Glutamatergic neuron (in vitro differentiated cells): ENCODE measurements at regions not wholly inside any gene's neighbourhood (a gene's known extent, or its start where the extent isn't known, plus 50 kb on each side); places are given as distances from the start of the nearest gene placed in this dataset.

Experiments used
- DNase-seq: peaks from one replicate; pipeline ENCODE4 v3.0.0; 2022
- H3K27ac Mint-ChIP-seq: one replicate; pipeline ENCODE4 v1.8.0; 2020; ENCODE audit warnings: mild to moderate bottlenecking, mixed read lengths, inconsistent platforms; ENCODE audit not compliant: unreplicated experiment
- H3K27me3 Mint-ChIP-seq: one replicate; pipeline ENCODE4 v1.8.0; 2020; ENCODE audit warnings: mild to moderate bottlenecking, moderate library complexity, mixed read lengths, inconsistent platforms; ENCODE audit not compliant: unreplicated experiment
- H3K36me3 Mint-ChIP-seq: one replicate; pipeline ENCODE4 v1.8.0; 2020; ENCODE audit warnings: mild to moderate bottlenecking, mixed read lengths, inconsistent platforms; ENCODE audit not compliant: unreplicated experiment
- H3K4me1 Mint-ChIP-seq: one replicate; pipeline ENCODE4 v1.8.0; 2020; ENCODE audit warnings: mild to moderate bottlenecking, low read depth, mixed read lengths, inconsistent platforms; ENCODE audit not compliant: unreplicated experiment
- H3K4me3 Mint-ChIP-seq: one replicate; pipeline ENCODE4 v1.8.0; 2020; ENCODE audit warnings: mild to moderate bottlenecking, mixed read lengths, inconsistent platforms; ENCODE audit not compliant: unreplicated experiment
- H3K9me3 Mint-ChIP-seq: one replicate; pipeline ENCODE4 v1.8.0; 2020; ENCODE audit warnings: mild to moderate bottlenecking, moderate library complexity, mixed read lengths, inconsistent platforms; ENCODE audit not compliant: unreplicated experiment
- CTCF ChIP-seq: fragments of 200-600 bp; sonication (generic); IDR thresholded peaks from one replicate; pipeline ENCODE4 v1.5.0; 2021; ENCODE audit not compliant: partially characterized antibody, unreplicated experiment

- H3K36me3 Mint-ChIP-seq, result peaks cover 5% of the 10 kb centered on the region
- H3K27me3 Mint-ChIP-seq, result no peaks in the 10 kb centered on the region
- DNase-seq, result no peak
- TF ChIP-seq CTCF, result no peak
- H3K27ac Mint-ChIP-seq, result no peak overlapping the region
- peaks cover 3% of the 10 kb centered on the region for H3K4me1 Mint-ChIP-seq
- H3K4me3 Mint-ChIP-seq, result no peak overlapping the region
- no peaks in the 10 kb centered on the region for H3K9me3 Mint-ChIP-seq
Observed at GRCh38 chr18:30765247-30765646, 277.3 kb downstream of the DSC3 start.

- no peaks in the 10 kb centered on the region for H3K36me3 Mint-ChIP-seq
- peaks cover 3% of the 10 kb centered on the region for H3K4me1 Mint-ChIP-seq
- TF ChIP-seq CTCF, result no peak
- no peak overlapping the region for H3K4me3 Mint-ChIP-seq
- no peak for DNase-seq
- no peaks in the 10 kb centered on the region for H3K9me3 Mint-ChIP-seq
- H3K27me3 Mint-ChIP-seq, result no peaks in the 10 kb centered on the region
- no peak overlapping the region for H3K27ac Mint-ChIP-seq
Observed at GRCh38 chr18:30763902-30764350, 278.6 kb downstream of the DSC3 start.

- no peak for TF ChIP-seq CTCF
- no peaks in the 10 kb centered on the region for H3K9me3 Mint-ChIP-seq
- no peaks in the 10 kb centered on the region for H3K4me1 Mint-ChIP-seq
- no peak overlapping the region for H3K27ac Mint-ChIP-seq
- DNase-seq, result no peak
- no peak overlapping the region for H3K4me3 Mint-ChIP-seq
- H3K36me3 Mint-ChIP-seq, result no peaks in the 10 kb centered on the region
- H3K27me3 Mint-ChIP-seq, result peaks cover 2% of the 10 kb centered on the region
Observed at GRCh38 chr18:30754846-30755245, 287.7 kb downstream of the DSC3 start.

- no peak for TF ChIP-seq CTCF
- no peak overlapping the region for H3K27ac Mint-ChIP-seq
- H3K4me1 Mint-ChIP-seq, result no peaks in the 10 kb centered on the region
- H3K36me3 Mint-ChIP-seq, result peaks cover 4% of the 10 kb centered on the region
- no peak overlapping the region for H3K4me3 Mint-ChIP-seq
- peaks cover under 1% of the 10 kb centered on the region for H3K27me3 Mint-ChIP-seq
- H3K9me3 Mint-ChIP-seq, result no peaks in the 10 kb centered on the region
- DNase-seq, result no peak
Observed at GRCh38 chr18:30748541-30748940, 294.0 kb downstream of the DSC3 start.

- no peak overlapping the region for H3K4me3 Mint-ChIP-seq
- no peak for DNase-seq
- H3K9me3 Mint-ChIP-seq, result no peaks in the 10 kb centered on the region
- TF ChIP-seq CTCF, result no peak
- peaks cover 1% of the 10 kb centered on the region for H3K4me1 Mint-ChIP-seq
- no peaks in the 10 kb centered on the region for H3K27me3 Mint-ChIP-seq
- H3K36me3 Mint-ChIP-seq, result peaks cover 4% of the 10 kb centered on the region
- H3K27ac Mint-ChIP-seq, result no peak overlapping the region
Observed at GRCh38 chr18:30746224-30746623, 296.3 kb downstream of the DSC3 start.
